EL (cell line): ENCODE measurements at regions not wholly inside any gene's neighbourhood (a gene's known extent, or its start where the extent isn't known, plus 50 kb on each side); places are given as distances from the start of the nearest gene placed in this dataset.
"Not testable (repeated sequence)": the region's sequence is repeated elsewhere in the genome, so short reads cannot be mapped to it uniquely, and the experiment has no call there.

Source experiments
- DNase-seq: peaks from one replicate; pipeline ENCODE4 v3.0.0-alpha.2; 2016

DNA sequence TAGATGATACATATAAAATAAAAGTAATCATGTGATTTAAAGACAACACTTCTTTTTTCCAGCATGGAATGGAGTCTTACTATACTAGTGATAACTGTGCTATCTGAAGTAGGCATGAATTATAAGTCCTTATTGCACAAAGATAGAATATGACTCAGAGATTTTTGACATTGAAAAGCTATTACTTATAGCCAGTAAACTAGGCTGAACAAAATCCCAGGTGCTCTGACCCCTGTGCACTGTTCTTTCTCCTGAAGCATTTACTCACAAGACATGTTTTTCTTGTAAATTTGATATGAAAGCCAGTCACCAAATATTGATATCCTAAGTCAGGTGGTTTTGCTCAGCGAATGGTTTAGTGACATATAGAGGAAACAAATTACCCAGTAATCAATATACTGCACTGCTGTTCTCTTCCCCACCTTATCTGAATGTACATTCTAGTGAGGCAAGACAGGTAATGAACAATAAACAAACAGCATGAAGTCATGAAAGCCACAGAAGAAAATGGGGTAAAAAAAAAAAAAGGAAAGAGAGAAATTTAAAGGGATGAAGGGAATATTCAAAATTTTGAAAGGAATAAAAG lies 1567.0 kb upstream of the SPRY2 start:
- DNase-seq: no peak

DNA sequence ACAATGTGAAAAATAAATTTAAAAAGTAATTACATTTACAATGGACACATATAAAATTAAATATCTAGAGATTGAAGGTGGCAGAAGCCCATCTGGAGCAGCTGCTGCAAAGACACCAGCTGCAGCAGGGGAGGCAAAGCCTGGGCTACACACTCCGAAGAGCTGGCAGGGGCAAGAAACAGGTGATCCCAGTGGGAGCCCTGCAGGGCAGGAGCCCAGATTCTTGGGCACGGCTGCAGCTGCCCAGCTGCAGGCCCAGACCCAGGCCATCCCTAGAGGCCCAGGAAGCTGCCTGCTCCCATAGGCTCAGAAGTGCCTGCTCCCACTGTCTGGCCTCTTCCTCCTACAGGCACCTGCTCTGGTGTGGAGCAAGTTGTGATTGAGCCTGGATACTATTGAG lies 1547.9 kb upstream of the SPRY2 start:
- no peak for DNase-seq

- DNase-seq: no peak
These were observed 1534.0 kb upstream of the SPRY2 start for GRCh38 chr13:81874681-81875661.

DNA sequence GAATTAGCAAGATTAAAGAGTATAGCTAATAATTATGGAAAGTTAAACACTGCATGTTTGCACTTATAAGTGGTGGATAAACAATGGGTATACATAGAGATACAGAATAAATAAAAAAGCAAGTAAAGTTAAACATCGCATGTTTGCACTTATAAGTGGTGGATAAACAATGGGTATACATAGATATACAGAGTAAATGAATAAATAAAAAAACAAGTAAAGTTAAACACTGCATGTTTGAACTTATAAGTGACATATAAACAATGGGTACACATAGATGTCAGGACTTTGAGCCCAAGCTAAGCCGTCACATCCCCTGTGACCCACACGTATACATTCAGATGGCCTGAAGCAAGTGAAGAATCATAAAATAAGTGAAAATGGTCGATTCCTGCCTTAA lies 1533.3 kb upstream of the SPRY2 start:
- no peak for DNase-seq

- DNase-seq: peak; percentile 0
These were observed 1531.7 kb upstream of the SPRY2 start for GRCh38 chr13:81872581-81872980.

DNA sequence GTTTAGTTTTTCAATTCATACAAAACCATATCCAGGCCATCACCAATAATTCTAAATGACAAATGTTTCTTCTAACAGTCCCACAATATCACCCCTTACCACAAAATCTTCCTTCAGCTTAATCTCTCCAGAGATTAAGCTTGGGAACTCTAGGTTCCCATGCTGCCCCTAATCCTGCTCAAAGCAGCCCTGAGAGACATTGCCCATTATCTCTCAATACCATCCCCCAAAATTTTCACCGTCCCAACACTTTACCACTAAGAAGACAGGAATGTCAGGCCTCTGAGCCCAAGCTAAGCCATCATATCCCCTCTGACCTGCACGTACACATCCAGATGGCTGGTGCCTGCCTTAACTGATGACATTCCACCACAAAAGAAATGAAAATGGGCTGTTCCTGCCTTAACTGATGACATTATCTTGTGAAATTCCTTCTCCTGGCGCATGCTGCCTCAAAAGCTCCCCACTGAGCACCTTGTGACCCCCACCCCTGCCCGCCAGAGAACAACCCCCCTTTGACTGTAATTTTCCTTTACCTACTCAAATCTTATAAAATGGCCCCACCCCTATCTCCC lies 1530.9 kb upstream of the SPRY2 start:
- not testable (repeated sequence) for DNase-seq

DNA sequence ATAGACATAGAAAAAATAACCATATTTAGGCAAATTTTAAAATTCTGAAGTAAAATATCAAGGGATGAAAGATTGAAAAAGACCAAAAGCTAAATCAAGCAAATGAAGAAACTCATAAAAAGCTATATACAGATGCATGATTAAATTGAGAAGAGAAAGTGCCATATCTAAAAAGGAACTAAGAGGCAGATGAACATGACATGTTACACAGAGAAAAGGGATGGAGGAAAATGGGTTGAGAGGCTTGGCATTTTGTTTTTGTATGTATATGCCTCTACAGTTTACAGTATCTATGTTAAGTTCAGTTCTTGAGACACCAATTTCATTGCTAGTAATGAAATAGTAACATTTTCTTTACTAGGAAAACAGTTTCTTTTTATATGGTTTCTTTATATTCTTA lies 1507.4 kb upstream of the SPRY2 start:
- no peak for DNase-seq

- no peak for DNase-seq
These were observed 1505.8 kb upstream of the SPRY2 start for GRCh38 chr13:81846771-81847170.

DNA sequence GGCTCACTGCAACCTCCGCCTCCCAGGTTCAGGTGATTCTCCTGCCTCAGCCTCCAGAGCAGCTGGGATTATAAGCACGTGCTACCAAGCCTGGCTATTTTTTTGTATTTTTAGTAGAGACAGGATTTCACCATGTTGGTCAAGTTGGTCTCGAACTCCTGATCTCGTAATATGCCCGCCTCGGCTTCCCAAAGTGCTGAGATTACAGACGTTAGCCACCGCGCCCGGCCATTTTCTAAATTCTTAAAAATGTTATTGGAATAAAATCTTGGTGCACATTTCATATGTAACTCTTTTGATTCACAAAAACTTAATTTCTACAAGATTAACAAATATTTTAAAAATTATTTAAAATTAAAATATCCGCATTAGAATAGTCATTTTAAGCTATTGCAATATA lies 1480.3 kb upstream of the SPRY2 start:
- no peak for DNase-seq

DNA sequence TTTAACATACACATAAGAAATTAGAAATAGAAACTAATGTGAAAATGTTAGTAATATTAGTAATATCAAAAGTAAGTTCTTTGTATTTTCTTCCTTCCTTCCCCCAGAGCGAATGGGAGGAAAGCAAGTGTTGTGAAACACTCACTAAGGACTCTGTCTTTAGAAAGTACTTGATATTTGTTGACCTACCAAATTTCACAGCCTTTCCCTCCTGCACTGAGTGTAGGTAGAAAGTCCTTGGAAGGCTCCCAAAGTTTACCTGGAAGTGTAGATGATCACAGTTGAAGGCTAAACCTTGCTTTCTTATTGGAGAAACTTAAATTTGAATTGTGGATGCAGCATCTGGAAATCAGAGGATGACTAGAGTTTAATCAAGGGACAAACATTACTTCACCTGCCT lies 1459.5 kb upstream of the SPRY2 start:
- DNase-seq: no peak

GRCh38 chr13:81795710-81796109 lies 1454.8 kb upstream of the SPRY2 start:
- DNase-seq: no peak

- no peak for DNase-seq
These were observed 1450.7 kb upstream of the SPRY2 start for GRCh38 chr13:81791641-81792040.

- DNase-seq: no peak
These were observed 1440.5 kb upstream of the SPRY2 start for GRCh38 chr13:81781471-81781870.

GRCh38 chr13:81779876-81780275 lies 1439.0 kb upstream of the SPRY2 start:
- DNase-seq: no peak

GRCh38 chr13:81778350-81778749 lies 1437.4 kb upstream of the SPRY2 start:
- no peak for DNase-seq

DNA sequence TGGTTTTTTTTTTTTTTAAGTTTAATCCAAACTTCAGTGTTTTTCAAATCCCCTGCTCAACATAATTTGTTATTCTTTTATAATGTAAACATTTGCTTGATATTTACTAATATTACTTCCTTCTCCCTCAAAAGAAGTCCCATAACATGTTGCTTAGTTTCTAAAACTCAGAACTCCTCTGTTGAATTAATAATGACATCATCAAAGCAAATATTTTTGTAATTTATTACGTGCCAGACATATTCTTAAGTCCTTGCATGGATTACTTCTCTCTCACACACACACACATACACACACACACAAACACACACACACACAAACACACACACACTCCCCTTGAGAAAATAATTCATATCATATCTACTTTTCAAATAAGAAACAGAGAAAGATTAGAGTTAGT lies 1432.3 kb upstream of the SPRY2 start:
- DNase-seq: no peak

GRCh38 chr13:81771951-81772350 lies 1431.0 kb upstream of the SPRY2 start:
- no peak for DNase-seq

- DNase-seq: no peak
These were observed 1430.1 kb upstream of the SPRY2 start for GRCh38 chr13:81770868-81771505.

GRCh38 chr13:81762449-81762848 lies 1421.5 kb upstream of the SPRY2 start:
- no peak for DNase-seq

DNA sequence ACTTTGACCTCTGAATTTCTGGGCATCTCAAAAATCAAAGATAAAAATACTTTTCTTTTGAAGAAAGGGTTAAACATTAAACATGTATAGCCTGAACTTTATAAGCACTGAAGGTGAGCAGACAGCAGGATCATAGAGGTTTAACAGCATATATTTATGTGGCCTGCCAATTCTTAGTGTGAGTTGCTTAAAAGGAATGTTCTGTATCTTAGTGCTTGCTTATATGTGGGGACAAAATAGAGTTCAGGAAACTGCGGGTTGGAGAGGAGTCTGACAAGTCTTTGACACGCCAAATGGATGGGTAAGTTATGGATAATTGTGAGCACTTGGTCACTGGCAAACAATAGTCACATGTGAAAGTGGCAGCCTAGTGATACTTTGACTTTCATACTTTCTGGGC lies 1419.4 kb upstream of the SPRY2 start:
- DNase-seq: no peak

DNA sequence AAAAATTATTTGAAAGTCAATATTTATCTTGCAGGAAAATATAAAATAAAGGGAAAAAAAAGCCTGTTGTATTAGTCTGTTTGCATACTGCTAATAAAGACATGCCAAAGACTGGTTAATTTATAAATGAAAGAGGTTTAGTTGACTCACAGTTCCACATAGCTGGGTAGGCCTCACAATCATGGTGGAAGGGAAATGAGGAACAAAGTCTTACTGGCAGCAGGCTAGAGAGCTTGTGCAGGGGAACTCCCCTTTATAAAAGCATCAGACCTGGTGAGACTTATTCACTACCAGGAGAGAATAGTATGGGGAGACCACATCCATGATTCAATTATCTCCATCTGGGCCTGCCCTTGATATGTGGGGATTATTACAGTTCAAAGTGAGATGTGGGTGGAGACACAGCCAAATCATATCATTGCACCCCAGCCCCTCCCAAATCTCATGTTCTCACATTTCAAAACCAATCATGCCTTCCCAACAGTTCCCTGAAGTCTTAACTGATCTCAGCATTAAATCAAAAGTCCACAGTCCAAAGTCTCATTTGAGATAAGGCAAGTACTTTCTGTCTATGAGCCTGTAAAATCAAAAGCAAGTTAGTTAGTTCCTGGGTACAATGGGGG lies 1416.5 kb upstream of the SPRY2 start:
- no peak for DNase-seq

DNA sequence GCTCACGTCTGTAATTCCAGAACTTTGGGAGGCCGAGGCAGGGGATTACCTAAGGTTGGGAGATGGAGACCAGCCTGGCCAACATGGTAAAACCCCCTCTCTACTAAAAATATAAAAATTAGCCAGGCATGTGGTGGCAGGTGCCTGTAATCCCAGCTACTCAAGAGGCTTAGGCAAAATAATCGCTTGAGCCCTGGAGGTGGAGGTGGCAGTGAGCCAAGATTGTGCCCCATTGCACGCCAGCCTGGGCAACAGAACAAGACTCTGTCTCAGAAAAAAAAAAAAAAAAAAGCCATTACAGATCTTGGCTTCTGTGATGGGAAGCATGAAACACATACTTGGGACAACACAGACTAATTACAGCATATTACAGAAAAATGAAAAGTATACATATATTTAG lies 1404.5 kb upstream of the SPRY2 start:
- DNase-seq: no peak

DNA sequence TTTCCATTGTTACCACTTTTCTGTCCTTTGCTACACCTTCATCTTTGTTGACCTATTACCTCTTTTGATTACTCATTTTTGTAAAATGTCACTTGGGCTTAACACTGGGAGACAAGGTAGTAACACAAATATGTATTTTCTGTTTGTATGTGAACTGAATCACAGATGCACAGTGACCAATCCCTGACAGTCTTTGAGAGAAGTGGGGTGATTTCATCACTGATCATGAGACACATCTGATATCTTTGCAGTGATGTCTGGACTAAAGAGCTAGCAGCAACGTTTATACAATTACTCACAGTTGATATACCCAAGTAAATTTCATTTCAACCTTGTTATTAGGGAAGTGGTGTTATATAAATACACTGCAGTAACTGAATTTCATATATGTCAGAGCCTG lies 1397.4 kb upstream of the SPRY2 start:
- no peak for DNase-seq
